Retinal pigment epithelial cell (primary cell): ENCODE measurements at regions not wholly inside any gene's neighbourhood (a gene's known extent, or its start where the extent isn't known, plus 50 kb on each side); places are given as distances from the start of the nearest gene placed in this dataset.
"Not testable (repeated sequence)": the region's sequence is repeated elsewhere in the genome, so short reads cannot be mapped to it uniquely, and the experiment has no call there.

Experiments used
- DNase-seq: peaks from one replicate; pipeline ENCODE4 v3.0.0-alpha.2; 2010; ENCODE audit warnings: low read depth
- H3K4me3 ChIP-seq: 2 replicates; pipeline ENCODE4 v1.5.1; 2011; ENCODE audit warnings: mild to moderate bottlenecking, low read length, control low read depth, moderate library complexity
- CTCF ChIP-seq: conservative IDR thresholded peaks from 2 replicates; pipeline ENCODE4 v1.5.1; 2011; ENCODE audit warnings: low read depth, low read length, control low read depth, inconsistent platforms

- DNase-seq: no peak
- H3K4me3 ChIP-seq: no peak overlapping the region
- TF ChIP-seq CTCF: no peak
These were observed 73.4 kb downstream of the FGD2 start for GRCh38 chr6:37078814-37079213.

- no peak overlapping the region for H3K4me3 ChIP-seq
- no peak for TF ChIP-seq CTCF
- no peak for DNase-seq
These were observed 75.7 kb downstream of the FGD2 start for GRCh38 chr6:37081042-37081607.

DNA sequence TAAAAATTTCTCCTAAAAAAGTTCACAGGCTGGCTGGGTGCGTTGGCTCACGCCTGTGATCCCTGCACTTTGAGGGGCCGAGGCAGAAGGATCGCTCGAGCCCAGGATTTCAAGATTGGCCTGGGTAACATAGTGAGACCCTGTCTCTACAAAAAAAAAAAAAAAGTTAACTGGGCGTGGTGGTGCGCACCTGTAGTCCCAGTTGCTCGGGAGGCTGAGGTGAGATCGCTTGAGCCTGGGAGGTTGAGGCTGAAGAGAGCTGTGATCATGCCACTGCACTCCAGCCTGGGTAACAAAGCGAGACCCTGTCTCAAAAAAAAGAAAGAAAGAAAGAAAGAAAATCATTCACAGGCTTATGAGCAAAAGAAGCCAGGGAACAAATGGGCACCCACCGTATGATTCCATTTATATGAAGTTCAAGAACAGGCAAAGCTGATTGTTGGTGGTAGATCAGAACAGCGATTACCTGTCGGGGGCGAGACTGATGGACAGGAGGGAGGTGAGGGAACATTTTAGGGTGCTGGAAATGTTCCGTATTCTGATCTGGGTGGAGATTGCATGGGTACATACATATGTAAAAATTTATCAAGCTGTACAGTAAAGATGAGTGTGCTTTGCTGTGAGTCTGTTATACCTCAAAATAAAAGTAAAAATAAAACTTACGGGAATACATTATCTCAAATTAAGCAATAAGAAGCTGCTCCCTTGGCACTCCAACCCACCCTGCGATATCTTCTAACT lies 77.1 kb downstream of the FGD2 start:
- no peak for TF ChIP-seq CTCF
- no peak for DNase-seq
- no peak overlapping the region for H3K4me3 ChIP-seq

- no peak for DNase-seq
- H3K4me3 ChIP-seq: no peak overlapping the region
- no peak for TF ChIP-seq CTCF
These were observed 78.0 kb downstream of the FGD2 start for GRCh38 chr6:37083243-37084138.

DNA sequence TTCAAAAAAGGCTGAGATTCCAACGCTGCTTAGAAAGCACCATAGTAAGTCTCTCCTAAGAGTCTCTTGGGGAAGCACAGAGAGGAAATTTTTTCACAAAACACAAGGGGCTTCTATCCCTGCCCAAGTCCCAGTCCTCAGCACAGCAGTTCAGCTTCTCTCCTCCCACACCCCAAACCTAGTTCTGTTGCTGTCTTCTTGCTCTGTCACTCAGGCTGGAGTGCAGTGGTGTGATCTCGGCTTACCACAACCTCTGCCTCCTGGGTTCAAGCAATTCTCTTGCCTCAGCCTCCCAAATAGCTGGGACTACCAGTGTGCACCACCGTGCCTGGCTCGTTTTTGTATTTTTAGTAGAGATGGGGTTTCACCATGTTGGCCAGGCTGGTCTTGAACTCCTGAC lies 79.2 kb downstream of the FGD2 start:
- DNase-seq, H3K4me3 ChIP-seq: not testable (repeated sequence)

GRCh38 chr6:37085198-37085597 lies 79.7 kb downstream of the FGD2 start:
- no peak for DNase-seq
- no peak for TF ChIP-seq CTCF
- H3K4me3 ChIP-seq: no peak overlapping the region

GRCh38 chr6:37088897-37089296 lies 81.1 kb upstream of the PIM1 start:
- H3K4me3 ChIP-seq: no peak overlapping the region
- no peak for TF ChIP-seq CTCF
- DNase-seq: no peak
